MCF 10A (cell line): ENCODE measurements at regions not wholly inside any gene's neighbourhood (a gene's known extent, or its start where the extent isn't known, plus 50 kb on each side); places are given as distances from the start of the nearest gene placed in this dataset.
A peak's percentile ranks its signal among the peaks of the same experiment; 100 is the strongest.

Experiments used
- BruUV-seq: library from RNA; stranded (reverse); fragments of 400-500 nt; replicated peaks from 2 replicates; lab custom pipeline; 2021; lab: Mats Ljungman, UMichigan
- CTCF ChIA-PET: fragments of 300-600 bp; sonication (Branson Sonifier 250); formaldehyde crosslinking; extraction: SDS; loops from one replicate; lab custom pipeline; 2021; ENCODE audit warnings: antibody characterized with exemption, inconsistent platforms; lab: Yijun Ruan, JAX
- POLR2A ChIA-PET: fragments of 300-600, 350-650 bp; sonication (Branson Sonifier 250); formaldehyde crosslinking; extraction: SDS; loops from one replicate; lab custom pipeline; 2020; ENCODE audit warnings: antibody characterized with exemption, inconsistent platforms; lab: Yijun Ruan, JAX
- DNase-seq: peaks from one replicate; pipeline ENCODE4 v3.0.0-alpha.2; 2018; ENCODE audit not compliant: unreplicated experiment
- H3K27ac Mint-ChIP-seq: one replicate; pipeline ENCODE4 v1.8.0; 2022; ENCODE audit warnings: mild to moderate bottlenecking, low read depth, mixed read lengths; ENCODE audit not compliant: unreplicated experiment
- H3K27me3 Mint-ChIP-seq: one replicate; pipeline ENCODE4 v1.8.0; 2022; ENCODE audit warnings: mixed read lengths; ENCODE audit not compliant: insufficient read depth, unreplicated experiment
- H3K36me3 Mint-ChIP-seq: one replicate; pipeline ENCODE4 v1.8.0; 2022; ENCODE audit warnings: mild to moderate bottlenecking, moderate library complexity, mixed read lengths; ENCODE audit not compliant: insufficient read depth, unreplicated experiment
- H3K4me1 Mint-ChIP-seq: one replicate; pipeline ENCODE4 v1.8.0; 2022; ENCODE audit warnings: mixed read lengths; ENCODE audit not compliant: insufficient read depth, unreplicated experiment
- H3K4me3 Mint-ChIP-seq: one replicate; pipeline ENCODE4 v1.8.0; 2022; ENCODE audit warnings: mild to moderate bottlenecking, moderate library complexity, mixed read lengths; ENCODE audit not compliant: unreplicated experiment
- H3K9me3 Mint-ChIP-seq: one replicate; pipeline ENCODE4 v1.8.0; 2022; ENCODE audit warnings: mixed read lengths; ENCODE audit not compliant: unreplicated experiment
- intact Hi-C: fragments of 100-400 bp; cut with micrococcal nuclease; formaldehyde crosslinking; loops from 2 replicates; pipeline ENCODE4 v1.14.1; 2022
- TF ChIP-seq, protein P1 (sequence below): fragments of 200-600 bp; IDR thresholded peaks from one replicate; pipeline ENCODE4 v1.8.0; 2022; ENCODE audit warnings: antibody characterized with exemption, mild to moderate bottlenecking; ENCODE audit not compliant: unreplicated experiment

DNA sequence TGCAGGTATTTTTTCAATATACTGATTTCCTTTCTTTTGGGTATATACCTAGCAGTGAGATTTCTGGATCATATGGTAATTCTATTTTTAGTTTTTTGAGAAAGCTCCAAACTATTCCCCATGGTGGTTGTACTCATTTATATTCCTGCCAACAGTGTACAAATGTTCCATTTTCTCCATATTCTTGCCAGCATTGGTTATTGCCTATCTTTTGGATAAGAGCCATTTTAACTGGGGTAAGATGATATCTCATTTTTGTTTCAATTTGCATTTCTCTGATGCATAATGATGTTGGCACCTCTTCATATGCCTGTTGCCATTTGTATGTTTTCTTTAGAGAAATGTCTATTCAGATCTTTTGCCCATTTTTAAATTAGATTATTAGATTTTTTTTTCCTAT is 85.6 kb upstream of the FST start:
- H3K27ac Mint-ChIP-seq: no peak overlapping the region
- H3K9me3 Mint-ChIP-seq: peaks cover 13% of the 10 kb centered on the region
- BruUV-seq: no TSS peak
- H3K27me3 Mint-ChIP-seq: no peaks in the 10 kb centered on the region
- DNase-seq: no peak
- H3K4me3 Mint-ChIP-seq: no peak overlapping the region
- intact Hi-C loops: no loop called here
- peaks cover under 1% of the 10 kb centered on the region for H3K36me3 Mint-ChIP-seq
- POLR2A ChIA-PET: interaction anchor here (0.9 kb wide), 1 partner anchor 16 kb away, joined by 3 read pairs; no protein-coding TSS in a partner anchor
- CTCF ChIA-PET: interaction anchor here (0.6 kb wide), 1 partner anchor 11 kb away, joined by 5 read pairs; no protein-coding TSS in a partner anchor
- TF ChIP-seq, protein P1, sequence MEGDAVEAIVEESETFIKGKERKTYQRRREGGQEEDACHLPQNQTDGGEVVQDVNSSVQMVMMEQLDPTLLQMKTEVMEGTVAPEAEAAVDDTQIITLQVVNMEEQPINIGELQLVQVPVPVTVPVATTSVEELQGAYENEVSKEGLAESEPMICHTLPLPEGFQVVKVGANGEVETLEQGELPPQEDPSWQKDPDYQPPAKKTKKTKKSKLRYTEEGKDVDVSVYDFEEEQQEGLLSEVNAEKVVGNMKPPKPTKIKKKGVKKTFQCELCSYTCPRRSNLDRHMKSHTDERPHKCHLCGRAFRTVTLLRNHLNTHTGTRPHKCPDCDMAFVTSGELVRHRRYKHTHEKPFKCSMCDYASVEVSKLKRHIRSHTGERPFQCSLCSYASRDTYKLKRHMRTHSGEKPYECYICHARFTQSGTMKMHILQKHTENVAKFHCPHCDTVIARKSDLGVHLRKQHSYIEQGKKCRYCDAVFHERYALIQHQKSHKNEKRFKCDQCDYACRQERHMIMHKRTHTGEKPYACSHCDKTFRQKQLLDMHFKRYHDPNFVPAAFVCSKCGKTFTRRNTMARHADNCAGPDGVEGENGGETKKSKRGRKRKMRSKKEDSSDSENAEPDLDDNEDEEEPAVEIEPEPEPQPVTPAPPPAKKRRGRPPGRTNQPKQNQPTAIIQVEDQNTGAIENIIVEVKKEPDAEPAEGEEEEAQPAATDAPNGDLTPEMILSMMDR: no peak
- H3K4me1 Mint-ChIP-seq: peaks cover 15% of the 10 kb centered on the region

DNA sequence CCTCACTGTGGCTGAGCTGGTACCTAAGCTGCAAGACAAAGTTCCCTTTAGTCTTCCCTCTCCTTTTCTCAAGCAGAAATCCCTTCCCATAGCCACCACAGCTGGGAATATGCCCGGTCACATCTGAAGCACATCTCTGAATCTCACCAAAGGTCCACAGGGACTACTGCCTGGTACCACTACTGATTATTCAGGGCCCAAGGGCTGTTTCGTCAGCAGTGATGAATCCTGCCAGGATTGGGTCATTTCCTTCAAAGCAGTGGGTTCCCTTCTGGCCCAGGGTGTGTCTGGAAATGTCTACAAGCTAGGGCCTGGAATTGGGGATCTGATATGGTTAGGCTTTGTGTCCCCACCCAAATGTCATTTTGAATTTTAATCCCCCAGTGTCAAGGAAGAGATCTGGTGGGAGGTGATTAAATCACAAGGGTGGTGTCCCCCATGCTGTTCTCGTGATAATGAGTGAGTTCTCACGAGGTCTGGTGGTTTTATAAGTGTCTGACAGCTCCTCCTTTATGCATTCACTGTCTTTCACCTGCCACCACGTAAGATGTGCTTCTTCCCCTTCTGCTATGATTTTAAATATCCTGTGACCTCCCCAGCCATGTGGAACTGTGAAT is 83.2 kb upstream of the FST start:
- CTCF ChIA-PET: no interaction called here
- no peak overlapping the region for H3K4me3 Mint-ChIP-seq
- no TSS peak for BruUV-seq
- no peaks in the 10 kb centered on the region for H3K27me3 Mint-ChIP-seq
- DNase-seq: no peak
- intact Hi-C loops: no loop called here
- POLR2A ChIA-PET: no interaction called here
- no peaks in the 10 kb centered on the region for H3K36me3 Mint-ChIP-seq
- TF ChIP-seq, protein P1: no peak
- H3K9me3 Mint-ChIP-seq: no peaks in the 10 kb centered on the region
- H3K27ac Mint-ChIP-seq: no peak overlapping the region
- H3K4me1 Mint-ChIP-seq: peaks cover 15% of the 10 kb centered on the region

DNA sequence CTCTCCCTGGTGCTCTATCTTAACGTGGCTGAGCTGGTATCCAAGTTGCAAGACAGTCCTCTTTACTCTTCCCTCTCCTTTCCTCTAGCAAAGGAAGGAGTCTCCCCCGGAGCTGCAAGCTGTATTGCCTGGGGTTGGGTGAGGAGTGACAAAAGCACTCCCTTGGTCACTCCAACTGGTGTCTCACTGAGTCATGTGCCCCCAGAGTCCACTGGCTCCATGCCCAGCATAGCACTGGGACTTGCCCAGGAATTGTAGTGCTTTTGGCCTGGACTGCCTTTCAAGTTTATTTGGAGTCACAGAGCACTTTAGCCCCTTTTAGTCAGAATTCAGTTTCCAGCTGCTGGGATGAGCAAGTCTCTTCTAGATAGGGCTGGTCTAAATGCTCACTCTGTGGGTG is 82.6 kb upstream of the FST start:
- ChIA-PET POLR2A (no interaction called here), CTCF (no interaction called here)
- peak overlapping the region; percentile 75 for H3K27ac Mint-ChIP-seq
- intact Hi-C loops: no loop called here
- no peaks in the 10 kb centered on the region for H3K9me3 Mint-ChIP-seq
- TF ChIP-seq, protein P1: no peak
- H3K4me1 Mint-ChIP-seq: peaks cover 15% of the 10 kb centered on the region
- H3K27me3 Mint-ChIP-seq: no peaks in the 10 kb centered on the region
- no peaks in the 10 kb centered on the region for H3K36me3 Mint-ChIP-seq
- H3K4me3 Mint-ChIP-seq: no peak overlapping the region
- peak; percentile 86 for DNase-seq
- BruUV-seq: no TSS peak

DNA sequence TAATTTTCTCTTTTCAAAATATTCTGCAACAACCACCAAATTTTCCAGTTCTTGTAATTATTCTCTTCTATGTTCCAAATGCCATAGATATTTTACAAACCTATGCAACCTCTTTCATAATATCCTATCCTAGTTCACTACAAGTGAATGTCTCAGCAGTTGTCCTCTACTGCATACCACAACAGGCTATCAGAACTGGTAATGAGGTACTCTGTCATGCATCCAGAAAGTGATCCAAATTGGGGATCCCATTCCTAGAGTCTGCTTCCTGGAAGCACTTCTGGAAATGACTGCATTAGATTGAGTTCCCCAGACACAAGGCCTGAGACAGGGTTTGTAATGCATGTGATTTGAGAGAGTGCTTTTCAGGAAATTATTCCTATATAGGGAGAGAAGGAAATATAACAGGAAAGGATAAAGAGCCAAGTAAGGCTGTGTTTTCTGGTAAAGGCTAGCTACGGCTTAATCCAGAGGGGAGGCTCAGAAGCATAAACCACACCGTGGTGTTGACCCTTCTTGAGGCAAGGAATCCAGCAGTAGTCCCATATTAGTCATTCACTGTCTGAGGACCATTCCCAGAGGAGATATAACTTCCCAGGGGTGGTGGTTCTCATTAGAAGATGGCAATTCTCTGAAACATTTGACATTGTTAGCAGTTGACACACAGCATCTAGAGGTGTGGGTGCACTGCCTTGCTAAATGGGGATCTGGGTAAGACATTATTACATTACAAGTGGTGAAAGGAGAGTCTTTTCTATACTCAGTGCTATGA is 80.3 kb upstream of the FST start:
- H3K27ac Mint-ChIP-seq: no peak overlapping the region
- no peak for DNase-seq
- peaks cover 15% of the 10 kb centered on the region for H3K4me1 Mint-ChIP-seq
- H3K9me3 Mint-ChIP-seq: no peaks in the 10 kb centered on the region
- BruUV-seq: no TSS peak
- ChIA-PET POLR2A (no interaction called here), CTCF (no interaction called here)
- TF ChIP-seq, protein P1: no peak
- intact Hi-C loops: no loop called here
- no peak overlapping the region for H3K4me3 Mint-ChIP-seq
- no peaks in the 10 kb centered on the region for H3K36me3 Mint-ChIP-seq
- H3K27me3 Mint-ChIP-seq: no peaks in the 10 kb centered on the region
